ENCODE measurements at regions not wholly inside any gene's neighbourhood (a gene's known extent, or its start where the extent isn't known, plus 50 kb on each side); places are given as distances from the start of the nearest gene placed in this dataset.

GRCh38 chr1:172870901-172871606 lies 179.7 kb downstream of the TNFSF18 start:
- Histone ChIP-seq H4K5ac (ENCODE audit: insufficient read length, low read depth, low read length) (no peak overlapping the region), H3K27me3 (ENCODE audit: insufficient read depth, low read length) (no peaks in the 10 kb centered on the region), H2BK20ac (ENCODE audit: low read depth, low read length, poor library complexity, severe bottlenecking) (no peak overlapping the region), H3K79me1 (ENCODE audit: insufficient read depth, low read depth, low read length, poor library complexity, severe bottlenecking) (no peaks in the 10 kb centered on the region), H3K9ac (ENCODE audit: extremely low read depth, insufficient read length, low read length) (no peak overlapping the region), H3K56ac (ENCODE audit: insufficient read length, low read depth, low read length) (no peak overlapping the region), H2BK5ac (ENCODE audit: insufficient read length, low read length) (no peak overlapping the region), H4K91ac (ENCODE audit: insufficient read length, low read depth, low read length) (no peak overlapping the region), H3K9me3 (ENCODE audit: control insufficient read depth, low read depth, low read length) (no peaks in the 10 kb centered on the region), H3K4ac (ENCODE audit: low read depth, low read length) (no peak overlapping the region), H2AK5ac (ENCODE audit: insufficient read length, low read length) (no peak overlapping the region), H4K8ac (replicated peaks; ENCODE audit: insufficient read length, low read depth, low read length) (no peak overlapping the region), H3K23ac (ENCODE audit: insufficient read length, low read depth, low read length) (no peak overlapping the region), H2BK15ac (ENCODE audit: low read depth, low read length) (no peak overlapping the region), H4K20me1 (ENCODE audit: control insufficient read depth, insufficient read depth, insufficient read length) (no peaks in the 10 kb centered on the region), H3K14ac (ENCODE audit: insufficient read depth, low read length) (no peak overlapping the region), H2BK120ac (ENCODE audit: low read depth, low read length, poor library complexity, severe bottlenecking) (no peak overlapping the region), H3K18ac (ENCODE audit: insufficient read length, low read depth, low read length) (no peak overlapping the region), H3K4me2 (ENCODE audit: insufficient read depth, insufficient read length, low read length) (no peak overlapping the region), H2AFZ (ENCODE audit: low read length) (no peak overlapping the region), H3K23me2 (ENCODE audit: insufficient read length, low read depth, low read length, poor library complexity, severe bottlenecking) (no peaks in the 10 kb centered on the region), H3K27ac (ENCODE audit: insufficient read length, low read depth, low read length) (no peak overlapping the region), H3T11ph (ENCODE audit: low read length) (no peak overlapping the region), H3K79me2 (ENCODE audit: insufficient read depth, low read length) (no peaks in the 10 kb centered on the region), H2BK12ac (ENCODE audit: insufficient read length, low read depth, low read length) (no peak overlapping the region), H3K4me1 (ENCODE audit: insufficient read depth, low read length) (no peaks in the 10 kb centered on the region)
- Mint-ChIP-seq H3K4me1 (no peaks in the 10 kb centered on the region), H3K4me3 (no peak overlapping the region), H3K27ac (no peak overlapping the region), H3K9me3 (no peaks in the 10 kb centered on the region), H3K36me3 (ENCODE audit: insufficient read depth in 1 of 3, low read depth in 3 of 3) (no peaks in the 10 kb centered on the region), H3K27me3 (ENCODE audit: low read depth) (no peaks in the 10 kb centered on the region)
- no peak for TF ChIP-seq CTCF (conservative IDR thresholded peaks at IDR 0.05)
- DNase-seq = no peak

Measured in H9 (cell line).